ENCODE measurements at regions not wholly inside any gene's neighbourhood (a gene's known extent, or its start where the extent isn't known, plus 50 kb on each side); places are given as distances from the start of the nearest gene placed in this dataset.

DNA sequence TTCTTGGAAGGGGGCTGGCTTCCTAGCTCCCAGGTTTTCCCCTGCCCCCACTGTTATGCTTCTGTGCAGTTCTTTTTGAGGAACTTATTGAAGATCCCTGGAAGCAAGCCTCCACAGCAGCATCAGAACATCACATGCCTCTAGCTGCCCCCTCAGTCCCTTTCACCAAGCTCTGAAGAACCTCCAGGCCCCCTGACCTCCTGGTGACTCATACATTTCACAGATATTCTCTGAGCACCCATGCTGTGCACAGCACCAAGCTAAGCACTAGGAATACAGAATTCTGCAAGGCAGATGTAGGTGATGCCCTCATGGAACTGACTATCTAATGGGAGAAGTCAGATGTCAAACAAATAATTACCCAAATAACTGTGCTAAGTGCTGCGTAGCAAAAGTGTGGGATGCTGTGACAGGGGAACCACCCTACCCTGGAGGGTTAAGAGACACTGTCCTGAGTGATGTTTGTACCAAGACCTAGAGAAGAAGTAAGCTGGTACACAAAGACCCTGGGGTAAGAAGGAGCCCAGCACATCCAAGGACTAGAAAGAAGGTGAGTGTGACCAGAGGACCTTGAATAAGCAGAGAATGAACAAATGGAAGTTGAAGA is 213.7 kb upstream of the NR4A3 start (continued):
- TF ChIP-seq NRF1 (IDR thresholded peaks at IDR 0.05; ENCODE audit: low read depth, low read length) (no peak), CHD7 (IDR thresholded peaks at IDR 0.05; ENCODE audit: insufficient replicate concordance, low read length) (no peak)
